SK-N-SH (cell line): ENCODE measurements at regions not wholly inside any gene's neighbourhood (a gene's known extent, or its start where the extent isn't known, plus 50 kb on each side); places are given as distances from the start of the nearest gene placed in this dataset.

ENCODE experiments used
- EP300 ChIP-seq, 2 experiments: IDR thresholded peaks; 2 replicates each; pipeline versions ENCODE4 v1.4.0 to v1.6.1; 2012; ENCODE audit warnings: borderline replicate concordance in 1 of 2, low read depth in 1 of 2, low read length in 1 of 2
- EZH2phosphoT487 ChIP-seq: fragments of 200-600 bp; sonication (generic); IDR thresholded peaks from 2 replicates; pipeline ENCODE4 v1.6.1; 2017; ENCODE audit warnings: low read depth, mixed run types, mild to moderate bottlenecking, antibody characterized with exemption, moderate library complexity, borderline replicate concordance
- FOXJ3 ChIP-seq: sonication (generic); formaldehyde crosslinking; IDR thresholded peaks from 2 replicates; pipeline ENCODE4 v1.5.1; 2020; ENCODE audit warnings: mild to moderate bottlenecking, missing genetic modification reagents
- GABPA ChIP-seq: IDR thresholded peaks from 2 replicates; pipeline ENCODE4 v1.4.0; 2012; ENCODE audit warnings: low read depth, mild to moderate bottlenecking
- POLR2AphosphoS5 ChIP-seq: IDR thresholded peaks from 2 replicates; pipeline ENCODE4 v1.6.1; 2012; ENCODE audit warnings: low read depth, low read length
- RAD21 ChIP-seq: IDR thresholded peaks from 2 replicates; pipeline ENCODE4 v1.6.1; 2012; ENCODE audit warnings: mild to moderate bottlenecking, low read length
- TAF1 ChIP-seq: IDR thresholded peaks from 2 replicates; pipeline ENCODE4 v1.6.1; 2012; ENCODE audit warnings: low read depth, mild to moderate bottlenecking, low read length, moderate library complexity, borderline replicate concordance
- TF ChIP-seq, protein P1 (sequence below): IDR thresholded peaks from 2 replicates; pipeline ENCODE4 v1.4.0; 2012; ENCODE audit warnings: low read depth, borderline replicate concordance
- TF ChIP-seq, protein P2 (sequence below): fragments of 200-600 bp; sonication (generic); IDR thresholded peaks from 2 replicates; pipeline ENCODE4 v1.6.1; 2017; ENCODE audit warnings: antibody characterized with exemption, mild to moderate bottlenecking, moderate library complexity
- TF ChIP-seq, protein P3 (sequence below): IDR thresholded peaks from 2 replicates; pipeline ENCODE4 v1.6.1; 2012; ENCODE audit warnings: mild to moderate bottlenecking, low read depth, low read length, moderate library complexity

DNA sequence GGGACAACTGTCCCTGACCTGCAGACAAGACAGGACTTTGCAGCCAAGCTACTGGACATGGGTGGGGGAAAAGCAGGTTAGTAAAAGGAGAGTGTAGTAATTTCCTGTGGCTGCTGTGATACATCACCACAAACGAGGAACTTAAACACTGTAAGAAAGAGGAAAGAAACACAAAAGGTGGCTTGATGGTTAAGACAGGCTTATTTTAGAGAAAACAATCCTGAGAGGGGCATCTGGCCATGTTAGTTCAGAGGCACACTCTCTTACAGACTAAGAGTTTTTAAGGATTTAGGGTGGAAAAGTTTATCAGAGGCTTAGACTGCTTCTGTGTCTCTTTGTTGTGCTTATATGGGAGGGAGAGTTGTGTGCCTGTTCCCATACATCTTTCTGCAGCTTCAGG, 667.0 kb downstream of the TYW1 start:
- TF ChIP-seq, protein P1, sequence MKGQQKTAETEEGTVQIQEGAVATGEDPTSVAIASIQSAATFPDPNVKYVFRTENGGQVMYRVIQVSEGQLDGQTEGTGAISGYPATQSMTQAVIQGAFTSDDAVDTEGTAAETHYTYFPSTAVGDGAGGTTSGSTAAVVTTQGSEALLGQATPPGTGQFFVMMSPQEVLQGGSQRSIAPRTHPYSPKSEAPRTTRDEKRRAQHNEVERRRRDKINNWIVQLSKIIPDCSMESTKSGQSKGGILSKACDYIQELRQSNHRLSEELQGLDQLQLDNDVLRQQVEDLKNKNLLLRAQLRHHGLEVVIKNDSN, result no peak
- TF ChIP-seq EZH2phosphoT487, result no peak
- TF ChIP-seq, protein P2, sequence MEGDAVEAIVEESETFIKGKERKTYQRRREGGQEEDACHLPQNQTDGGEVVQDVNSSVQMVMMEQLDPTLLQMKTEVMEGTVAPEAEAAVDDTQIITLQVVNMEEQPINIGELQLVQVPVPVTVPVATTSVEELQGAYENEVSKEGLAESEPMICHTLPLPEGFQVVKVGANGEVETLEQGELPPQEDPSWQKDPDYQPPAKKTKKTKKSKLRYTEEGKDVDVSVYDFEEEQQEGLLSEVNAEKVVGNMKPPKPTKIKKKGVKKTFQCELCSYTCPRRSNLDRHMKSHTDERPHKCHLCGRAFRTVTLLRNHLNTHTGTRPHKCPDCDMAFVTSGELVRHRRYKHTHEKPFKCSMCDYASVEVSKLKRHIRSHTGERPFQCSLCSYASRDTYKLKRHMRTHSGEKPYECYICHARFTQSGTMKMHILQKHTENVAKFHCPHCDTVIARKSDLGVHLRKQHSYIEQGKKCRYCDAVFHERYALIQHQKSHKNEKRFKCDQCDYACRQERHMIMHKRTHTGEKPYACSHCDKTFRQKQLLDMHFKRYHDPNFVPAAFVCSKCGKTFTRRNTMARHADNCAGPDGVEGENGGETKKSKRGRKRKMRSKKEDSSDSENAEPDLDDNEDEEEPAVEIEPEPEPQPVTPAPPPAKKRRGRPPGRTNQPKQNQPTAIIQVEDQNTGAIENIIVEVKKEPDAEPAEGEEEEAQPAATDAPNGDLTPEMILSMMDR, result no peak
- TF ChIP-seq EP300 (IDR thresholded peaks at IDR 0.05; ENCODE audit: borderline replicate concordance in 1 of 2, low read depth in 1 of 2, low read length in 1 of 2), result no peak
- TF ChIP-seq FOXJ3 (CRISPR knock-in tag), result no peak
- no peak for TF ChIP-seq GABPA
- TF ChIP-seq, protein P3, sequence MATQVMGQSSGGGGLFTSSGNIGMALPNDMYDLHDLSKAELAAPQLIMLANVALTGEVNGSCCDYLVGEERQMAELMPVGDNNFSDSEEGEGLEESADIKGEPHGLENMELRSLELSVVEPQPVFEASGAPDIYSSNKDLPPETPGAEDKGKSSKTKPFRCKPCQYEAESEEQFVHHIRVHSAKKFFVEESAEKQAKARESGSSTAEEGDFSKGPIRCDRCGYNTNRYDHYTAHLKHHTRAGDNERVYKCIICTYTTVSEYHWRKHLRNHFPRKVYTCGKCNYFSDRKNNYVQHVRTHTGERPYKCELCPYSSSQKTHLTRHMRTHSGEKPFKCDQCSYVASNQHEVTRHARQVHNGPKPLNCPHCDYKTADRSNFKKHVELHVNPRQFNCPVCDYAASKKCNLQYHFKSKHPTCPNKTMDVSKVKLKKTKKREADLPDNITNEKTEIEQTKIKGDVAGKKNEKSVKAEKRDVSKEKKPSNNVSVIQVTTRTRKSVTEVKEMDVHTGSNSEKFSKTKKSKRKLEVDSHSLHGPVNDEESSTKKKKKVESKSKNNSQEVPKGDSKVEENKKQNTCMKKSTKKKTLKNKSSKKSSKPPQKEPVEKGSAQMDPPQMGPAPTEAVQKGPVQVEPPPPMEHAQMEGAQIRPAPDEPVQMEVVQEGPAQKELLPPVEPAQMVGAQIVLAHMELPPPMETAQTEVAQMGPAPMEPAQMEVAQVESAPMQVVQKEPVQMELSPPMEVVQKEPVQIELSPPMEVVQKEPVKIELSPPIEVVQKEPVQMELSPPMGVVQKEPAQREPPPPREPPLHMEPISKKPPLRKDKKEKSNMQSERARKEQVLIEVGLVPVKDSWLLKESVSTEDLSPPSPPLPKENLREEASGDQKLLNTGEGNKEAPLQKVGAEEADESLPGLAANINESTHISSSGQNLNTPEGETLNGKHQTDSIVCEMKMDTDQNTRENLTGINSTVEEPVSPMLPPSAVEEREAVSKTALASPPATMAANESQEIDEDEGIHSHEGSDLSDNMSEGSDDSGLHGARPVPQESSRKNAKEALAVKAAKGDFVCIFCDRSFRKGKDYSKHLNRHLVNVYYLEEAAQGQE, result no peak
- TF ChIP-seq POLR2AphosphoS5, result no peak
- TF ChIP-seq RAD21, result no peak
- no peak for TF ChIP-seq TAF1
